Muscle layer of duodenum (tissue), 2 donors: ENCODE measurements at regions not wholly inside any gene's neighbourhood (a gene's known extent, or its start where the extent isn't known, plus 50 kb on each side); places are given as distances from the start of the nearest gene placed in this dataset.
"Not testable (repeated sequence)": the region's sequence is repeated elsewhere in the genome, so short reads cannot be mapped to it uniquely, and the experiment has no call there.

ENCODE experiments used
- H3K27ac ChIP-seq: one replicate; pipeline ENCODE4 v1.7.0; 2013; ENCODE audit warnings: mild to moderate bottlenecking, low read length
- H3K27me3 ChIP-seq: one replicate; pipeline ENCODE4 v1.7.0; 2013; ENCODE audit warnings: low read depth, mild to moderate bottlenecking, control low read depth, low read length
- H3K36me3 ChIP-seq, 2 donors: one replicate each; pipeline ENCODE4 v1.7.0; 2013; ENCODE audit warnings: low read length in 2 of 2, control low read depth in 1 of 2, mild to moderate bottlenecking in 1 of 2; ENCODE audit not compliant: insufficient read depth in 2 of 2, control insufficient read depth in 1 of 2
- H3K4me1 ChIP-seq, 2 donors: one replicate each; pipeline ENCODE4 v1.7.0; 2013; ENCODE audit warnings: low read length in 2 of 2, mild to moderate bottlenecking in 2 of 2, control low read depth in 1 of 2, moderate library complexity in 1 of 2; ENCODE audit not compliant: insufficient read depth in 2 of 2, control insufficient read depth in 1 of 2
- H3K4me3 ChIP-seq, 2 donors: one replicate each; pipeline ENCODE4 v1.7.0; 2013; ENCODE audit warnings: low read length in 2 of 2, low read depth in 1 of 2, mild to moderate bottlenecking in 1 of 2
- H3K9me3 ChIP-seq, 2 donors: one replicate each; pipeline ENCODE4 v1.7.0; 2013; ENCODE audit warnings: low read length in 2 of 2, control low read depth in 1 of 2, mild to moderate bottlenecking in 1 of 2; ENCODE audit not compliant: control insufficient read depth in 1 of 2
- donor health status: healthy.

DNA sequence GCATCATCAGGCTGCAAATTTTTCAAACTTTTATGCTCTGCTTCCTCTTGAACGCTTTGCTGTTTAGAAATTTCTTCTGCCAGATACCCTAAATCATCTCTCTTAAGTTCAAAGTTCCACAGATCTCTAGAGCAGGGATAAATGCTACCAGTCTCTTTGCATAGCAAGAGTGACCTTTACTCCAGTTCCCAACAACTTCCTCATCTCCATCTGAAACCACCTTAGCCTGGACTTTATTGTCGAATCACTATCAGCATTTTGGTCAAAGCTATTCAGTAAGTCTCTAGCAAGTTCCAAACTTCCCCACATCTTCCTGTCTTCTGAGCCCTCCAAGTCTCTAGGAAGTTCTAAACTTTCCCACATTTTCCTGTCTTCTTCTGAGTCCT lies 170.9 kb downstream of the MAIP1 start:
- H3K27me3 ChIP-seq, H3K36me3 ChIP-seq, H3K9me3 ChIP-seq, H3K4me3 ChIP-seq, H3K4me1 ChIP-seq, H3K27ac ChIP-seq: not testable (repeated sequence)

DNA sequence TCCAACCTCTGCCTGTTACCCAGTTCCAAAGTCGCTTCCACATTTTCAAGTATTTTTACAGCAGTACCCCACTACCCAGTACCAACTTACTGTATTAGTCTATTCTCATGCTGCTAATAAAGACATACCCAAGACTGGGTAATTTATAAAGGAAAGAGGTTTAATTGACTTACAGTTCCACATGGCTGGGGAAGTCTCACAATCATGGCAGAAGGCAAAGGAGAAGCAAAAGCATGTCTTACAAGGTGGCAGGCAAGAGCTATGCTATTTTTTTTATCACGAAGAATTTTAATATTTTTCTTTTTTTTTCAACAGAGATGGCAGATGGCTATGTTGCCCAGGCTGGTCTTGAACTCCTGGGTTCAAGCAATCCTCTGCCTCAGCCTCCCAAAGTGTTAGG lies 171.3 kb downstream of the MAIP1 start:
- H3K27ac ChIP-seq, H3K27me3 ChIP-seq, H3K4me3 ChIP-seq, H3K4me1 ChIP-seq, H3K9me3 ChIP-seq, H3K36me3 ChIP-seq: not testable (repeated sequence)

DNA sequence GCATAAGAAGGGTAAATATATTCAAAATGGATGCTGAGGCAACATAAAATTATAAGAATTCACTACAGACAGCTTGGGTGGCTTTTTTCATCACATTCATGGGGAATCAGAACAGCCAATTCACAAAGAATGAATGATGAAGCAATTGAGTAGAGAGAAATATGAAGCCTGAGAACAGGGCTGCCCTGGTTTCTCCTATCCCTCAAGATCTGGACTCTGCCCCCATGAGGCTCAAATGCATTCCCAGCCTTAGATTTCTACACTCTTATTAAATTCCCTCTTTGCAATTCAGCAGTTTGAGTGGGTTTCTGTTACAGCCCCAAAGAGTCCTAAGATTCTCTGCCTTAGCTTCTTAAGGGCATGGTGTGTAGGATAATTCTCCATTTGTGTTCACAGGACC lies 172.5 kb downstream of the MAIP1 start:
- Histone ChIP-seq H3K4me1 (no peaks in the 10 kb centered on the region), H3K4me3 (no peak overlapping the region), H3K27ac (no peak overlapping the region), H3K27me3 (no peaks in the 10 kb centered on the region), H3K36me3 (no peaks in the 10 kb centered on the region), H3K9me3 (no peaks in the 10 kb centered on the region)

DNA sequence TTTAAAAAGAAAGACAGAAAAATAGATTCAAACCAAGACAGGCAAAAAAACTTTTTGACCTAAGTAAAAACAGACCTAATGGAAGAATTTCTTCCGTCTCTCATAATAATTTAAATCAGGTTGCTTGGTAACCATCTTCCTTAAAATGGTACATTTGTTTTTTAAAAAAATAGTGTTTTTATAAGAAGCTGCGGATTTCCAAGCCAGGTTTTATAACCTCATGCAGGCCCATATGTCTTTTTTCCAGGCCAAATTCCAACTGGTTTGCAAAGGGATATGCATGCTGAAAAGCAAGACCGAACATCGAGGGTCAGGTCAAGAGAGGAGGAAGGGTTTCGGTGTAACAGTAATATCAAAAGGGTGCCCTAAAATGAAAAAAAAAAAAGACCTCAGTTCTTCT lies 172.9 kb downstream of the MAIP1 start:
- Histone ChIP-seq H3K27ac (no peak overlapping the region), H3K4me1 (no peaks in the 10 kb centered on the region), H3K9me3 (no peaks in the 10 kb centered on the region), H3K36me3 (no peaks in the 10 kb centered on the region), H3K27me3 (no peaks in the 10 kb centered on the region), H3K4me3 (no peak overlapping the region)

DNA sequence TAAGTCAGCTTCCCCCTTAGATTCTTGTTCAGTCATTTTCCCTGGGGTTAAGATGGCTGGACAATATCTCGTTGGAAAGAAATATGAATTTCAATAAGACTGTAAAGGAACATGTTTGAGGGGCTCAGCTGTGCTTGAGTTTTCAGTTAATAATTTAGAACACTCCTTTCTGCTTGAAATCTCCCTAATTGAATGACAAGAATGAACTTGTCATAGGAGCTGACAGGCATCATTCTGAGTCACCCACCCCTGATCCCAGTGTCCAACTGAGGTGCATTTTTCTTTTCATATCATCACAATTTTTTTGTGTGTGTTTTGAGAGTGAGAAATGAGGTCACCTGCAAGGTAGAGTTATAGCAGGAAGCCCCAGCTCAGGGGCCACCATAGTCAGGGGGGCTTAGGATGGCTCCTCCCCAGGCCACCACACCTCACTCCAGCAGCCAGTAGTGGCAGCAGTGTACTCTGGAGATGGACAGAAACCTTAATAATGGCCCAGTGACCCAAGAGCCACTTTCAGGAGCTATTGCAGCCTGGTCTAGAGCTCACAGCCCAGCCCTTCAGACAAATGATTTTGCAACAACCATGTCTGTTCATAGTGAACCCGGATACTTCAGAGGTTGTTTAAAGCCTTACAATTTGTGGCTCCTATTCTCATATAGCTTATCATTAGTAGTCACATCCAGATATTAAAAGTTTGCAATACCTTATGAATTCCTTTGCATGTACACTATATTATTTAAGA lies 174.5 kb downstream of the MAIP1 start:
- H3K4me3 ChIP-seq: no peak overlapping the region
- H3K27ac ChIP-seq: no peak overlapping the region
- no peaks in the 10 kb centered on the region for H3K4me1 ChIP-seq
- H3K9me3 ChIP-seq: no peaks in the 10 kb centered on the region
- H3K36me3 ChIP-seq: no peaks in the 10 kb centered on the region
- no peaks in the 10 kb centered on the region for H3K27me3 ChIP-seq

DNA sequence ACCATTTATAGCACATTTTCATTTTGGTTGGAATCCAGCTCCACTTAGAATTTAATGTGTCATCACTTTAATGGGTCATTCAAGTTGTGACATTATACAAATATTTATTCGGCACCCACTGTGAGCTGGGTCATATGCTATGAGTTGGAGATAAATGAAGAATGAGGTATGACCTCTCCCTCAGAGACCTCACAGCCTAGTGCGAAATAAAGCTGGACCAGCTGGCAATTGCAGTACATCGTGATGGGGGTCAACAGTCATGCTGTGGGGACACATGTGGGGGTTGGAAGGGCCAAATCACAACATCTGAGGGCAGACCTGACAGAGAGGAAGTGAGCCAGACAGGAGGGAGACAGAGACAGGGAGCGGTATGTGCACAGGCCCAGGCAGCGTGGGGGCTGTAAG lies 175.4 kb downstream of the MAIP1 start:
- H3K27me3 ChIP-seq: no peaks in the 10 kb centered on the region
- no peak overlapping the region for H3K4me3 ChIP-seq
- H3K9me3 ChIP-seq: no peaks in the 10 kb centered on the region
- no peaks in the 10 kb centered on the region for H3K36me3 ChIP-seq
- H3K27ac ChIP-seq: no peak overlapping the region
- H3K4me1 ChIP-seq: no peaks in the 10 kb centered on the region

DNA sequence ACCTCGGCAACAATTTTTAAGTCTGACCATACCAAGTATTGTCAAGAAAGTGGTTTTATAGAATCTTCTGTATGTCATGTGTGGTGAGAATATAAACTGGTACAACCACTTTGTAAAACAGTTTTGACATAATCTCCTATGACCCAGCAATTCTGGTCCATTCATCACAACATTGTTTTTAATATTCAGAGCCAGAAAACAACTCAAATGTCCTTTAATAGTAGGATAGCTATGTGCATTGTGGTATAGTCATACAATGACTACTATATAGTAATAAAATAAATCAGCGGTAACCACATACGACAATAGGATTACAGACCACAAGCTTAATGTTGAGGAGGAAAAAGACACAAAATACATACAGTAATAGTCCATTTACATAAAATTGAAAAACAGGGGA lies 175.2 kb upstream of the SPATS2L start:
- Histone ChIP-seq H3K36me3 (no peaks in the 10 kb centered on the region), H3K4me1 (no peaks in the 10 kb centered on the region), H3K4me3 (no peak overlapping the region), H3K9me3 (no peaks in the 10 kb centered on the region), H3K27me3 (no peaks in the 10 kb centered on the region), H3K27ac (no peak overlapping the region)

DNA sequence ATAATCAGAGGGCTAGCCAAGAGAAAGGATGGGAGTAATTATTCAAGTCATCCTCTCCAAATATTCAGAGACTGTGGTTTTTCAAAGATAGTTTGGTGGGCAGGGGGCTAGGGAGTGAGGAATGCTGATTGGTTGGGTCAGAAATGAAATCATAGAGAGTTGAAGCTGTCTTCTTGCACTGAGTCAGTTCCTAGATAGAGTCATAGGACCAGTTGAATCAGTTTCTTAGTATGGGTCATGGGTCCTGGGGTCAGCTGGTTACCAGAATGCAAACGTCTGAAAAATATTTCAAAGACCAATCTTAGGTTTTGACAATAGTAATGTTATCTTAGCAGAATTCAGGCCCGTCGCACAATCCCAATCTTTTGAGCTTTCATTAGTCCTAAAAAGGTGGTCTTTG lies 171.4 kb upstream of the SPATS2L start:
- no peak overlapping the region for H3K27ac ChIP-seq
- no peaks in the 10 kb centered on the region for H3K27me3 ChIP-seq
- H3K36me3 ChIP-seq: no peaks in the 10 kb centered on the region
- H3K4me1 ChIP-seq: peaks cover 0 to 4% of the 10 kb centered on the region in 2 donors
- H3K9me3 ChIP-seq: no peaks in the 10 kb centered on the region
- no peak overlapping the region for H3K4me3 ChIP-seq

DNA sequence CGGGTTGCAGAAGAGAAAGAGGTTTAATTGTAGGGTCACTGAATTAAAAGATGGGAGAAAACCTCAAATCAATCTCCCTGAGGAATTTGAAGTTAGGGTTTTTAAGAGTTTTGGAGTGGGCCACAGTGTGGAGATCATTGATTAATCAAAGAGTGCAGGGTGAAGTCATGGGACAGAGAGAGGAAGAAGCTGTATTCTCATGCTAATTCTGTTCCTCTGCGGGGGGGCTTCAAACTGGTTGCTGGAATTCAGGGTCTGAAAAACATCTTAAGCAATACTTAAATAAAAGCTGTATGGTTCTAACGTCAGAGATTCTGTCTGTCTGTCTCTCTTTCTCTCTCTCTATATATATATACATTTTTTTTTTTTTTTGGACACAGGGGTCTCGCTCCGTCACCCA lies 169.8 kb upstream of the SPATS2L start:
- peaks cover 0 to 4% of the 10 kb centered on the region in 2 donors for H3K4me1 ChIP-seq
- H3K27ac ChIP-seq: no peak overlapping the region
- H3K27me3 ChIP-seq: no peaks in the 10 kb centered on the region
- H3K9me3 ChIP-seq: no peaks in the 10 kb centered on the region
- H3K4me3 ChIP-seq: no peak overlapping the region
- no peaks in the 10 kb centered on the region for H3K36me3 ChIP-seq

DNA sequence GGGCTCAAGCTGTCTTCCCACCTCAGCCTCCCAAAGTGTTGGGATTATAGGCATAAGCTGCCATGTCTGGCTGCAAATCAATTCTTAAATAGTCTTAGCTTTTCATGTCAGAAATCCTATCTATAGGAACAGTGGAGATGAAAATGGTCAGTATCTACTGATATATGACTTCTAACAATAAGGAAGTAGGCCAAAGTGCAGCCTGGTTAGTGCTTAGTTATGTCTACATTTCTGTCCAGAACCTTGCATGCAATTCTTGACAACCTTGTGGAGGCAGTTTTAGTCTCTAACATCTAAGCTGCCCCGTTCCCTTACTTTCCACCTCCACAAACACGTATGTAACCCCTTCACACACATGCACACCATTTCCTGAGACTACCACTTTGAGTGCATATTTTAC lies 169.2 kb upstream of the SPATS2L start:
- no peak overlapping the region for H3K27ac ChIP-seq

DNA sequence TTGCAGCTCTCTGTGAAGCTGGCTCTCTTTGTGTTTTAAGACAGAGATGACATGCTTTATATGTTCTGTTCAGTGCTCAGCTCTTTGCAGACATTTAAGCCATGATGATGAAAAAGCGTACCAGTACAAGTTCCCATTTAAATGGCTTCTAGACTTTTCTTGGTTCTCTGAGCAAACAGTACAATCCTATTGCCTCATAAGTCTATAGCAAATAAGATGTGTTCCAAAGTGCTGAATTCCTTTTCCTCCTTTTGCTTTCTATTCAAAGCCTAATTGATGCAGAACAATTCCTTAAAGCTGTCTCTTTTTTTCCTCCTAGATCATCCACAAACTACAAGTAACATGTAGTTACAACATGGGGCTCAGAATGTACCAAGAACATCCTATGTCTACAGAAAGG lies 168.8 kb upstream of the SPATS2L start:
- Histone ChIP-seq H3K36me3 (no peaks in the 10 kb centered on the region), H3K27me3 (no peaks in the 10 kb centered on the region), H3K27ac (no peak overlapping the region), H3K4me1 (peaks cover 0 to 4% of the 10 kb centered on the region in 2 donors), H3K9me3 (no peaks in the 10 kb centered on the region), H3K4me3 (no peak overlapping the region)

More for the DNA sequence above, 169.2 kb upstream of the SPATS2L start:
- Histone ChIP-seq H3K9me3 (no peaks in the 10 kb centered on the region), H3K4me3 (no peak overlapping the region), H3K36me3 (no peaks in the 10 kb centered on the region), H3K4me1 (peaks cover 0 to 4% of the 10 kb centered on the region in 2 donors), H3K27me3 (no peaks in the 10 kb centered on the region)

DNA sequence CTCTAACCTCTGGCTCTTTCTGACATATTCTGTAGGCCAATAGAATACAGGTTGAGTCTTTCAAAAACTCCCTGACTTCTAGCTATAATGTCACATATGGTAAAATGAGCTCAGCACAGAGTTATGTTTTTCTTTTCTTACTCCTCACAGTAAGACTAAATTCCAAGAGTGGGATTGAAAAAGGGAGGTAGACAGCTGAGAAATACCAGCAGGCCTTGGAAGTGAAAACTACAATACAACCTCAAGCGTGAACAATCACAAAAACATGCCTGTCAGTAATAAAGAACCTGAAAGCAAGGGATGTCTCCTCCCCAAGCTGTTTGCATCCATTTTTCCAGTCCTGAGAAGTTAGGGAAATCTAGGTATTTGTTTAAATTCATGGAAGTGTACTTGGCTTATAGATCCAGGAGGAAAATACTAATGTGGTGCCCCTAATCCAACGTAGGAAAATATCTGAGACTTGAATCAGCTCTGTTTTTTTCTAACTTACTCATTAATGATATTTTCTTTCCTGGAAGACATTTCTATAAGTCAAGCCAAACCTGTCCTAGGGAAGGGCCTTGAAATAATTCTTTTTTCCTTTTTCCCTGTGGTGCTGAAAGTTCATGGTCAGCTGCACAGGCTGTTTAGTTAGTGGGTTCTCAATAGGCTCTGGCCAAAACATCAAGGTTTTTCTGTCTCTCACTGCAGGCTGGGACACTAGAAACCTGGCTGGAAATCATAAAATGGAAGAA lies 167.9 kb upstream of the SPATS2L start:
- H3K36me3 ChIP-seq: no peaks in the 10 kb centered on the region
- H3K27ac ChIP-seq: no peak overlapping the region
- no peaks in the 10 kb centered on the region for H3K9me3 ChIP-seq
- H3K27me3 ChIP-seq: no peaks in the 10 kb centered on the region
- peaks cover 0 to 4% of the 10 kb centered on the region in 2 donors for H3K4me1 ChIP-seq
- no peak overlapping the region for H3K4me3 ChIP-seq
